ENCODE measurements at regions not wholly inside any gene's neighbourhood (a gene's known extent, or its start where the extent isn't known, plus 50 kb on each side); places are given as distances from the start of the nearest gene placed in this dataset.
"Not testable (repeated sequence)": the region's sequence is repeated elsewhere in the genome, so short reads cannot be mapped to it uniquely, and the experiment has no call there.

DNA sequence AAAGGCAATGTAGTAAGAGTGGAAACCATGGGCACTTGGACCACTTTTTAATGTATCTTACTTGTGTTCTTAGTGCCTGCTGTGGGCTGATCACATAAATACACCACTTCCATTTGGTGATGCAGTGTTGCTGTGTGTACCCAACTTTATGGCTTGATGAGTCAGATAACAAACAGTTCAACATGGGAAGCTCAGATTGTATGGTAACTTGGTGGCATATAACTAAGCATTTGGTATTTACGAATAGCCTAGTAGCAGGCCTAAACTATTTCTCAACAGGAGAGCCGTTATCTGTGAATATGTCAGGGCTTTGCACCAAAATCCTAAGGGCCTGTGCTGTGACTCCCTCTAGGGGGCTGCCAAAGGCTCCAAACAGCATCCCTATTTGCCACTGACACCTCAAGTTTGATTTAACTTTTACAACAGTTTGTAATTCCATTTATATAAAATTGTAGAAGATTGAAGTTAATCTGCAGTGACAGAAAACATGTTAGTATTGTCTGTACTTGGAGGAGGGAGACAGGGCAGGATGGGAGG is 640.4 kb upstream of the CADM2 start:
- DNase-seq (ENCODE audit: low read depth) (no peak), FAIRE-seq (no peak)
- H3K4me1 ChIP-seq (ENCODE audit: insufficient read depth, low read length), result no peaks in the 10 kb centered on the region
- TF ChIP-seq, protein P1, sequence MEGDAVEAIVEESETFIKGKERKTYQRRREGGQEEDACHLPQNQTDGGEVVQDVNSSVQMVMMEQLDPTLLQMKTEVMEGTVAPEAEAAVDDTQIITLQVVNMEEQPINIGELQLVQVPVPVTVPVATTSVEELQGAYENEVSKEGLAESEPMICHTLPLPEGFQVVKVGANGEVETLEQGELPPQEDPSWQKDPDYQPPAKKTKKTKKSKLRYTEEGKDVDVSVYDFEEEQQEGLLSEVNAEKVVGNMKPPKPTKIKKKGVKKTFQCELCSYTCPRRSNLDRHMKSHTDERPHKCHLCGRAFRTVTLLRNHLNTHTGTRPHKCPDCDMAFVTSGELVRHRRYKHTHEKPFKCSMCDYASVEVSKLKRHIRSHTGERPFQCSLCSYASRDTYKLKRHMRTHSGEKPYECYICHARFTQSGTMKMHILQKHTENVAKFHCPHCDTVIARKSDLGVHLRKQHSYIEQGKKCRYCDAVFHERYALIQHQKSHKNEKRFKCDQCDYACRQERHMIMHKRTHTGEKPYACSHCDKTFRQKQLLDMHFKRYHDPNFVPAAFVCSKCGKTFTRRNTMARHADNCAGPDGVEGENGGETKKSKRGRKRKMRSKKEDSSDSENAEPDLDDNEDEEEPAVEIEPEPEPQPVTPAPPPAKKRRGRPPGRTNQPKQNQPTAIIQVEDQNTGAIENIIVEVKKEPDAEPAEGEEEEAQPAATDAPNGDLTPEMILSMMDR (IDR thresholded peaks at IDR 0.05; ENCODE audit: insufficient read depth, low read depth, low read length), result no peak
- no peak for TF ChIP-seq EZH2 (IDR thresholded peaks at IDR 0.05; ENCODE audit: insufficient read depth, low read length)
- Mint-ChIP-seq H3K9me3 (ENCODE audit: unreplicated experiment) (no peaks in the 10 kb centered on the region), H3K4me3 (ENCODE audit: unreplicated experiment) (no peak overlapping the region), H3K27me3 (ENCODE audit: low read depth, unreplicated experiment) (no peaks in the 10 kb centered on the region), H3K4me1 (ENCODE audit: low read depth, unreplicated experiment) (no peaks in the 10 kb centered on the region), H3K36me3 (ENCODE audit: low read depth, unreplicated experiment) (no peaks in the 10 kb centered on the region), H3K27ac (ENCODE audit: unreplicated experiment) (no peak overlapping the region)
- no peak overlapping the region for H2AFZ ChIP-seq (ENCODE audit: low read depth, low read length)
- H3K36me3 ChIP-seq (ENCODE audit: insufficient read depth, low read length), result no peaks in the 10 kb centered on the region
- no peak overlapping the region for H3K9ac ChIP-seq (ENCODE audit: low read length)
- no peaks in the 10 kb centered on the region for H3K79me2 ChIP-seq (ENCODE audit: insufficient read depth, low read length)
- no peak overlapping the region for H3K27ac ChIP-seq (ENCODE audit: low read depth, low read length)
- no peak overlapping the region for H3K4me2 ChIP-seq (ENCODE audit: low read length)
- no peaks in the 10 kb centered on the region for H3K27me3 ChIP-seq (ENCODE audit: insufficient read depth, low read length)
- no peak overlapping the region for H3K4me3 ChIP-seq (ENCODE audit: insufficient read depth, low read depth, low read length)
- H4K20me1 ChIP-seq (ENCODE audit: insufficient read depth, low read length), result no peaks in the 10 kb centered on the region
- H3K9me3 ChIP-seq (ENCODE audit: insufficient read depth, low read depth, low read length), result no peaks in the 10 kb centered on the region

DNA sequence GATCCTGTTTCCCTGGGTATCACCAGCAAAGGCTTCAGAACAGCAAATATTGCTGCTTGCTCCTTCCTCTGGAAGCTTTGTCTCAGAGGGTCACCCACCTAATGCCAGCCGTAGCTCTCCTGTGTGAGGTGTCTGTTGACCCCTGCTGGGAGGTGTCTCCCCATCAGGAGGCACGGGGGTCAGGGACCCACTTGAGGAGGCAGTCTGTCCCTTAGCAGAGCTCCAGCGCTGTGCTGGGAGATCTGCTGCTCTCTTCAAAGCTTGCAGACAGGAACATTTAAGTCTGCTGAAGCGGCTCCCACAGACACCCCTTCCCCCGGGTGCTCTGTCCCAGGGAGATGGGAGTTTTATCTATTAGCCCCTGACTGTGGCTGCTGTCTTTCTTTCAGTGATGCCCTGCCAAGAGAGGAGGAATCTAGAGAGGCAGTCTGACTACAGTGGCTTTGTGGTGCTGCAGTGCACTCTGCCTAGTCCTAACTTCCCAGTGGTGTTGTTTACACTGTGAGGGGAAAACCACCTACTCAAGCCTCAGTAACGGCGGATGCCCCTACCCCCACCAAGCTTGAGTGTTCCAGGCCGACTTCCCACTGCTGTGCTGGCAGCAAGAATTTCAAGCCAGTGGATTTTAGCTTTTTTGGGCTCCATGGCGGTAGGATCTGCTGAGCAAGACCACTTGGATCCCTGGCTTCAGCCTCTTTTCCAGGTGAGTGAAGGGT is 593.1 kb upstream of the CADM2 start:
- H3K9me3 Mint-ChIP-seq (ENCODE audit: unreplicated experiment), result not testable (repeated sequence)

More for the DNA sequence above, 593.1 kb upstream of the CADM2 start:
- not testable (repeated sequence) for H3K27ac ChIP-seq (ENCODE audit: low read depth, low read length); H4K20me1 ChIP-seq (ENCODE audit: insufficient read depth, low read length); H3K9ac ChIP-seq (ENCODE audit: low read length); H3K27ac Mint-ChIP-seq (ENCODE audit: unreplicated experiment); H2AFZ ChIP-seq (ENCODE audit: low read depth, low read length); H3K79me2 ChIP-seq (ENCODE audit: insufficient read depth, low read length); H3K27me3 ChIP-seq (ENCODE audit: insufficient read depth, low read length); H3K9me3 ChIP-seq (ENCODE audit: insufficient read depth, low read depth, low read length); H3K4me3 ChIP-seq (ENCODE audit: insufficient read depth, low read depth, low read length); H3K36me3 Mint-ChIP-seq (ENCODE audit: low read depth, unreplicated experiment); H3K4me2 ChIP-seq (ENCODE audit: low read length); H3K36me3 ChIP-seq (ENCODE audit: insufficient read depth, low read length); H3K27me3 Mint-ChIP-seq (ENCODE audit: low read depth, unreplicated experiment); H3K4me1 ChIP-seq (ENCODE audit: insufficient read depth, low read length); FAIRE-seq; DNase-seq (ENCODE audit: low read depth); H3K4me1 Mint-ChIP-seq (ENCODE audit: low read depth, unreplicated experiment); H3K4me3 Mint-ChIP-seq (ENCODE audit: unreplicated experiment)
